BLaER1 (cell line): ENCODE measurements at regions not wholly inside any gene's neighbourhood (a gene's known extent, or its start where the extent isn't known, plus 50 kb on each side); places are given as distances from the start of the nearest gene placed in this dataset.

ENCODE experiments used
- H3K27ac ChIP-seq: shearing (Covaris generic); formaldehyde crosslinking; 2 replicates; pipeline ENCODE4 v1.8.1; 2022
- H3K27me3 ChIP-seq: shearing (Covaris generic); formaldehyde crosslinking; 2 replicates; pipeline ENCODE4 v1.8.1; 2022
- H3K36me3 ChIP-seq: shearing (Covaris generic); formaldehyde crosslinking; 2 replicates; pipeline ENCODE4 v1.8.1; 2022
- H3K4me1 ChIP-seq: shearing (Covaris generic); formaldehyde crosslinking; 2 replicates; pipeline ENCODE4 v1.8.1; 2022
- H3K4me2 ChIP-seq: shearing (Covaris generic); formaldehyde crosslinking; 2 replicates; pipeline ENCODE4 v1.8.1; 2022
- H3K4me3 ChIP-seq: shearing (Covaris generic); formaldehyde crosslinking; 2 replicates; pipeline ENCODE4 v1.8.1; 2022
- H3K9ac ChIP-seq: shearing (Covaris generic); formaldehyde crosslinking; 2 replicates; pipeline ENCODE4 v1.8.1; 2022
- H3K9me3 ChIP-seq: shearing (Covaris generic); formaldehyde crosslinking; 2 replicates; pipeline ENCODE4 v1.8.1; 2022
- H4K20me1 ChIP-seq: shearing (Covaris generic); formaldehyde crosslinking; 2 replicates; pipeline ENCODE4 v1.8.1; 2022
- Cebpa-rat ChIP-seq: shearing (Covaris generic); IDR thresholded peaks from 2 replicates; pipeline ENCODE4 v1.8.1; 2022

GRCh38 chr7:92925876-92926696, 89.7 kb upstream of the CDK6 start:
- Histone ChIP-seq H3K27me3 (no peaks in the 10 kb centered on the region), H3K9ac (no peak overlapping the region), H3K4me2 (no peak overlapping the region), H3K27ac (no peak overlapping the region), H4K20me1 (no peaks in the 10 kb centered on the region), H3K4me3 (no peak overlapping the region), H3K4me1 (no peaks in the 10 kb centered on the region), H3K9me3 (peaks cover 28% of the 10 kb centered on the region), H3K36me3 (no peaks in the 10 kb centered on the region)
- no peak for TF ChIP-seq Cebpa-rat

DNA sequence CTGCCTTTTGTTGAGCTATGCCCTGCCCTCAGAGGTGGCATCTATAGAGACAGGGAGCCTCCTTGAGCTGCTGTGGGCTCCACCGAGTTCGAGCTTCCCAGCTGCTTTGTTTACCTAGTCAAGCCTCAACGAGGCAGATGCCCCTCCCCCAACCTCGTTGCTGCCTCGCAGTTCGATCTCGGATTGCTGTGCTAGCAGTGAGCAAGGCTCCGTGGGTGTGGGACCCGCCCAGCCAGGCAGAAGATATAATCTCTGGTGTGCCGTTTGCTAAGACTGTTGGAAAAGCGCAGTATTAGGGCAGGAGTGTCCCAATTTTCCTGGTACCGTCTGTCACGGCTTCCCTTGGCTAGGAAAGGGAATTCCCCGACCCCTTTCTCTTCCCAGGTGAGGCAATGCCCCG, 88.4 kb upstream of the CDK6 start:
- no peaks in the 10 kb centered on the region for H4K20me1 ChIP-seq
- H3K27me3 ChIP-seq: no peaks in the 10 kb centered on the region
- no peak overlapping the region for H3K27ac ChIP-seq
- H3K4me2 ChIP-seq: no peak overlapping the region
- H3K9me3 ChIP-seq: peaks cover 22% of the 10 kb centered on the region
- H3K4me1 ChIP-seq: no peaks in the 10 kb centered on the region
- no peak overlapping the region for H3K4me3 ChIP-seq
- no peaks in the 10 kb centered on the region for H3K36me3 ChIP-seq
- no peak for TF ChIP-seq Cebpa-rat
- no peak overlapping the region for H3K9ac ChIP-seq

DNA sequence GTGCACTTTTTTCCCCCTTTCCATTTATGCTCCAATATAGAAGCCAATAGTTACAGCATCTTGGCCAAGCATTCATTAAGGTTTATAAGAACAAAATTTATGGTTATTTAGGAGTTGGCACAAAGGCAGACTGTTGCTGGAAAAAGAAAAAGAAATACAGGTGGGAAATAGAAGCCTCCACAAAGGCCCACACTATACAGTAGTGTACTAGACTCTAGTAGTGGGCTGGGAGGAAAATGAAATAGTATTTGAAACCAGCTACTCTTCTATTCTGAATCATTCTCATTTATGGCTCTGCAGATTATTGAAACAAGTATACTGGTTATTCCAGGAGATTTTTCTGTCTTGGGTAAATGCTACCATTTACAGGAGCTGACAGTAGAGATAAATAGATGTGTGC, 80.9 kb upstream of the CDK6 start:
- H3K4me2 ChIP-seq: no peak overlapping the region
- H3K27me3 ChIP-seq: no peaks in the 10 kb centered on the region
- peaks cover 5% of the 10 kb centered on the region; the same call in 1 of the 2 replicates for H3K9me3 ChIP-seq
- H4K20me1 ChIP-seq: no peaks in the 10 kb centered on the region
- H3K27ac ChIP-seq: no peak overlapping the region
- no peak overlapping the region for H3K9ac ChIP-seq
- H3K4me3 ChIP-seq: no peak overlapping the region
- TF ChIP-seq Cebpa-rat: no peak
- no peaks in the 10 kb centered on the region for H3K4me1 ChIP-seq
- no peaks in the 10 kb centered on the region for H3K36me3 ChIP-seq

DNA sequence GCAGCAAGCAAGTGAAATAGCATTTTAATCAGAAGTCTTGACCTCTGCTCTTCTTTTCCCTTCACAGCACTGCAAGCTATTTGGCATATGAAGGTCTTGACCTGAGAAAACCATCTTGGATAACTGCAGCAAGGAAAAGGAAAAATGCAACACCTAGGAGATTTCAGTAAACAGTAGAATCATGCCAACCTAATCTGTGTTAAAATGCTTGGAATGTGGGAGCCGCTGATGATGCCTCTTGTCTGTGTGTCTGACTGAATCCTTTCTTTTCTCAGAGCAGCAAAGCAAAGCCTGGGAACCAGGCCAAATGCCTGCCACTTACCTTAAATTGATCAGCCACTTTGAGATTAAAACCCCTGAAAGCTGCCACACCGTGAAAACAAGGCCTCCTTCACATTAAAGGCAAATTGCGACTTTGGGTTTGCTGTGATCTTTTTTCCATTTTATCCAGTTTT, 80.4 kb upstream of the CDK6 start:
- no peak overlapping the region for H3K4me2 ChIP-seq

GRCh38 chr7:92915348-92915747, 79.0 kb upstream of the CDK6 start:
- Histone ChIP-seq H3K4me2 (no peak overlapping the region), H3K36me3 (no peaks in the 10 kb centered on the region), H3K27ac (no peak overlapping the region), H3K9me3 (peaks cover 1% of the 10 kb centered on the region; the same call in 1 of the 2 replicates), H4K20me1 (no peaks in the 10 kb centered on the region), H3K27me3 (no peaks in the 10 kb centered on the region), H3K9ac (no peak overlapping the region), H3K4me1 (no peaks in the 10 kb centered on the region), H3K4me3 (no peak overlapping the region)
- no peak for TF ChIP-seq Cebpa-rat

More for the DNA sequence above, 80.4 kb upstream of the CDK6 start:
- no peak for TF ChIP-seq Cebpa-rat
- no peaks in the 10 kb centered on the region for H3K4me1 ChIP-seq
- H4K20me1 ChIP-seq: no peaks in the 10 kb centered on the region
- no peaks in the 10 kb centered on the region for H3K36me3 ChIP-seq
- H3K9me3 ChIP-seq: peaks cover 5% of the 10 kb centered on the region; the same call in 1 of the 2 replicates
- no peaks in the 10 kb centered on the region for H3K27me3 ChIP-seq
- H3K27ac ChIP-seq: no peak overlapping the region
- no peak overlapping the region for H3K4me3 ChIP-seq
- H3K9ac ChIP-seq: no peak overlapping the region

- H3K4me1 ChIP-seq: no peaks in the 10 kb centered on the region
- H3K27me3 ChIP-seq: no peaks in the 10 kb centered on the region
- no peaks in the 10 kb centered on the region for H4K20me1 ChIP-seq
- no peaks in the 10 kb centered on the region for H3K9me3 ChIP-seq
- no peak for TF ChIP-seq Cebpa-rat
- H3K27ac ChIP-seq: no peak overlapping the region
- no peak overlapping the region for H3K4me2 ChIP-seq
- H3K9ac ChIP-seq: no peak overlapping the region
- no peaks in the 10 kb centered on the region for H3K36me3 ChIP-seq
- no peak overlapping the region for H3K4me3 ChIP-seq
These were observed 78.3 kb upstream of the CDK6 start for GRCh38 chr7:92914645-92915044.

- Histone ChIP-seq H3K9ac (no peak overlapping the region), H4K20me1 (no peaks in the 10 kb centered on the region), H3K27ac (no peak overlapping the region), H3K9me3 (no peaks in the 10 kb centered on the region), H3K27me3 (no peaks in the 10 kb centered on the region), H3K4me2 (no peak overlapping the region), H3K4me1 (no peaks in the 10 kb centered on the region), H3K36me3 (no peaks in the 10 kb centered on the region), H3K4me3 (no peak overlapping the region)
- TF ChIP-seq Cebpa-rat: no peak
These were observed 77.5 kb upstream of the CDK6 start for GRCh38 chr7:92913849-92914248.

DNA sequence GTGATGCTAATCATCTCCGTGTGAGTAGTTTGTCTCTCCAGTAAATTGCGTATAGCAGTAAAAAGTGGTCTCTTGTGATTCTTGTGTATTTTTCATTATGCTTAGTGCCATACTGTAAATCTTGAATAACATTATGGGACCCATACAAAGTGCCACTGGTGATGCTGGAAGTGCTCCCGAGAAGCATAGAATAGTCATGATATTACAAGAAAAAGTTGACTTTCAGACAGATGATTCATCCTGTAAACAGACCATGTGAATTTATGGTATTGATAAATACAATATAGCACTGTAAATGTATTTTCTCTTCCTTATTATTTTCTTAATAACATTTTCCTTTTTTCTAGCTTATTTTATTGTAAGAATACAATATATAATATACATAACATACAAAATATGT, 74.6 kb upstream of the CDK6 start:
- Histone ChIP-seq H3K4me2 (no peak overlapping the region), H3K9ac (no peak overlapping the region), H3K9me3 (no peaks in the 10 kb centered on the region), H3K4me1 (no peaks in the 10 kb centered on the region), H3K36me3 (no peaks in the 10 kb centered on the region), H3K4me3 (no peak overlapping the region), H4K20me1 (no peaks in the 10 kb centered on the region), H3K27ac (no peak overlapping the region), H3K27me3 (no peaks in the 10 kb centered on the region)
- no peak for TF ChIP-seq Cebpa-rat

GRCh38 chr7:92909686-92910475, 73.5 kb upstream of the CDK6 start:
- Histone ChIP-seq H3K27ac (no peak overlapping the region), H3K9ac (no peak overlapping the region), H3K9me3 (no peaks in the 10 kb centered on the region), H3K4me1 (no peaks in the 10 kb centered on the region), H3K27me3 (no peaks in the 10 kb centered on the region), H4K20me1 (no peaks in the 10 kb centered on the region), H3K36me3 (no peaks in the 10 kb centered on the region), H3K4me3 (no peak overlapping the region), H3K4me2 (no peak overlapping the region)
- TF ChIP-seq Cebpa-rat: no peak
